Activated naive CD4-positive, alpha-beta T cell treated with anti-CD3 and anti-CD28 coated beads, Interleukin-2, amount 50 U/mL, for 16 hours (primary cell): ENCODE measurements at regions not wholly inside any gene's neighbourhood (a gene's known extent, or its start where the extent isn't known, plus 50 kb on each side); places are given as distances from the start of the nearest gene placed in this dataset.
"Not testable (repeated sequence)": the region's sequence is repeated elsewhere in the genome, so short reads cannot be mapped to it uniquely, and the experiment has no call there.

Source experiments
- DNase-seq: peaks from one replicate; pipeline ENCODE4 v3.0.0-alpha.2; 2020

DNA sequence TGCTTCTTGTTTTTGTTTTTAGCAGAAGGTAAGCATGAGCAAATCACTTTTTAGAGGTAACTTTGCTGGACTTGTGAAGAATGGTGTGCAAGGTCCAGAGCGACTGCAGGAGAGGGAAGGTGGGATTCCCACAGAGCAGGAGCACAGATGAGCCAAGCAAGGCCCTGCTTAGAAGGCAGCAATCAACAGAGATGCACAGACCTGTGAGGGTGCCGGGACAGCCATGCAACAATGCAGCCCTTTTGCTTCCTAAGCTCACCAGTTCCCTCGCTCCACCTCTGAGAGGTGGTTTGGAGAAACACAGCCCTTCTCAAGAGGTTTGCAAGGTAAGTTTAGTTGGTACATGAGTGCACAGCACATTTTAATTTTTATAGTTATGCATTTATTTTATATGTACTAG lies 85.1 kb upstream of the FBXO28 start:
- not testable (repeated sequence) for DNase-seq

DNA sequence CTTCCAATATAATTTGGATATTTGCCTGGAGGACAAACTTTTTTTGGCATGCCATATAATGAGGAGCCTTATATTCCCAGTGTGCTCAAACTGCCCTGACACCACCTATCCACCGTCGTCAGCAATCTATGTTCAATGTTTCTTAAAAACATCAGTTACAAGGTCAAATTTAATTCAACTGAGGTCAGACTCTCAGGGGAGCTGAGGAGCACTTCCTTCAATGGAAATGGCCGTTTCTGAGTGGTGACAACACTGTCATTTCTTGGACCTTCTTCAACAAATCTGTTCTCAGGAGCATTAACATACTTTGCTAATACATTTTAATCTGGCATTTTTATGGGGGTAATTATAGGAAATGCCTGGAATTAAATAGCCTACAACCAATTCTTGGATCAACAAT lies 90.8 kb upstream of the FBXO28 start:
- not testable (repeated sequence) for DNase-seq

DNA sequence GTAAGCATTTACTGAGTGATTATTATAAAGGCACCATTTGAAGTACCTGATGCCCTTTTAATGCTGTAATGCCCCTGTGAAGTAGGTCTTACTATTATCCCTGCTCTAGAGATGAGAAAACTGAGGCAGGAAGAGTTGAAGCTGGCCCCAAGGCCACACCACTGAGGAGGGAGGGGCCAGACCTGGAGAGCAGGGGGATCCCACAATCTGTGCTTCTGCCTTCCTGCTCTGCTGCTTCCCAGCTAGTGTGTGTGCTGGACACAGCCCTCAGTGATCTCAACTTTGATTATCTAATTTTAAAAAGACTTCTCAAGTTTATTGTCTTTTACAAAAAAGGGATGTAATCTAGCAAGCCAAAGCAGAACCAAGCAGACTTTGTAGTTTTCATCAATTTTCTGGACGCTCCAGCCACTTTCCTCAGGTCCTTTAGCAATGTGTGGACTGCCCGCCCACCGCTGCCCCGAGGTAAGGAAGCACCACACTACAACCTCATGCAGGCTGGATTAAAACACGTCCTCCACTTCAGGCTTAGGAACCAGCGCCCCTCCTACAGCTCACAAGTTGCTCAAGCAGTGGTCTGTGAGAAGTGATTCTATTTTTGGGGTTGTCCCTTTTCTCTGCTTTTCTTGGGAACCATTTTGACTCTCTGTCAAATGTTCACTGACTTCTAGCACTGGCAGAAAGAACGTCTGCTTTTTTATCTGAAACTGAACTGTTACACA lies 91.5 kb upstream of the FBXO28 start:
- not testable (repeated sequence) for DNase-seq

DNA sequence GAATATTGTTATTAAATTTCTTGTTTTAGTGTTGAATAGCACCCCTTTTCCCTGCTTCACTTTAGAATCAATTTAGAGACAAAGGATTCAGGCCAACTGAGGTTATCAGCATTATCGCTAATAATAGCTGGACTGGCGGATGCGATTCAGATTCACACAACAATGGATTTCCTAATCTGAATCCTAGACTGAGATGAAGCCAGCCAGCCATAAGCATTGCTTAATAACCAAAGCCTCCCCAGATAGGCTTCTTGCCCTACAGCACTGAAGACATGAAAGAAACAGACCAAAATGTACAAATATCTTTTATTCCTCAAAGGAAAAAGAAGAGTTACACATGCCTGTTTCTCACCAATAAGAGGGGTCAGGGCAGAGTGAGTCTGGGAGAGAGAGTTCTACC lies 94.0 kb upstream of the FBXO28 start:
- DNase-seq, result not testable (repeated sequence)

DNA sequence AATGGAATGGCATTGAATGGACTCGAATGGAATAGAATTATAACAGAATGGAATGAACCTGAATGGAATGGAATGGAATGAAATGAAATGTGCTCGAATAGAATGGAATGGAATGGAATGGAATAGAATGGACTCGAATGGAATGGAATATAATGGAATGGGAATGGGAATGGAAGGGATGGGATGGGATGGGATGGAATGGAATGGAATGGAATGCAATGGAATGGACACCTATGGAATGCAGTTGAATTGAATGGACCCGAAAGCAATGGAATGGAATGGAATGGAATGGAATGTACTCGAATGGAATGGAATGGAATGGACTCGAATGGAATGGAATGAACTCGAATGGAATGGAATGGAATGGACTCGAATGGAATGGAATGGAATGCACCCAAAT lies 98.1 kb upstream of the FBXO28 start:
- DNase-seq, result not testable (repeated sequence)

DNA sequence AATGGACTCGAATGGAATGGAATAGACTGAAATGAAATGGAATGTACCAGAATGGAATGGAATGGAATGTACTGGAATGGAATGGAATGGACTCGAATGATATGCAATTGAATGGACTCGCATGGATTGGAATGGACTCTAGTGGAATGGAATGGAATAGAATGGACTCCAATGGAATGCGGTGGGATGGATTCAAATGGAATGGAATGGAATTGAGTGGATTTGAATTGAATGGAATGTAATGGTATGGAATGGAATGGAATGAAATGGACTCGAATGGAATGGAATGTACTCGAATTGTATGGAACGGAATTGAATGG lies 99.6 kb upstream of the FBXO28 start:
- DNase-seq, result no peak

DNA sequence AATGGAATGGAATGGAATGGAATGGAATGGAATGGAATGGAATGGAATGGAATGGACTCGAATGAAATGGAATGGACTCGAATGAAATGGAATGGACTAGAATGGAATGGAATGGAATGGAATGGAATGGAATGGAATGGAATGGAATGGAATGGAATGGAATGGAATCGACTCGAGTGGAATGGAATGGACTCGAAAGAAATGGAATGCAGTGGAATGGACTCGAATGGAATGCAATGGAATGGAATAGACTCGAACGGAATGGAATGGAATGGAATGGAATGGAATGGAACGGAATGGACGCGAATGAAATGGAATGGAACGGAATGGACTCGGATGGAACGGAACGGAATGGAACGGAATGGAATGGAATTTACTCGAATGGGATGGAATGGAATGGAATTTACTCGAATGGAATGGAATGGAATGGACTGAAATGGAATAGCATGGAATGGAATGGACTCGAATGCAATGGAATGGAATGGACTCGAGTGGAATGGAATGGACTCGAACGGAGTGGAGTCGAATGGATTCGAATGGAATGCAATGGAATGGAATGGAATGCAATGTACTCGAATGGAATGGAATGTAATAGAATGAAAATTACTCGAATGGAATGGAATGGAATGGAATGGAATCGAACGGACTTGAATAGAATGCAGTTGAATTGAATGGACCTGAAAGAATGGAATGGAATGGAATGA lies 100.1 kb upstream of the FBXO28 start:
- DNase-seq, result not testable (repeated sequence)

DNA sequence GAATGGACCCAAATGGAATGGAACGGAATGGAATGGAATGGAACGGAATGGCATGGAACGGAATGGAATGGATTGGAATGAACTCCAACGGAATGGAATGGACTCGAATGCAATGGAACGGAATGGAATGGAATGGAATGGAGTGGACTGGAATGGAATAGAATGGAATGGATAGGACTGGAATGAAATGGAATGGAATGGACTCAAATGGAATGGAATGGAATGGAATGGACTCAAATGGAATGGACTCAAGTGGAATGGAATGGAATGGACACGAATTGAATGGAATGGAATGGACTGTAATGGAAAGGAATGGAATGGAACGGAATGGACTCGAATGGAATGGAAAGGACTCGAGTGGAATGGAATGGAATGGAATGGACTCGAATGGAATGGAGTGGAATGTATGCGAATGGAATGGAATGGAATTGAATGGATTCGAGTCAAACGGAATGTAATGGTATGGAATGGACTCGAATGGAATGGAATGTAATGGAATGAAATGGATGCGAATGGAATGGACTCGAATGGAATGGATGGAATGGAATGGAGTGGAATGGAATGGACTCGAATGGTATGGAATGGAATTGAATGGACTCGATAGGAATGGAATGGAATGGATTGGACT lies 101.0 kb upstream of the FBXO28 start:
- not testable (repeated sequence) for DNase-seq

DNA sequence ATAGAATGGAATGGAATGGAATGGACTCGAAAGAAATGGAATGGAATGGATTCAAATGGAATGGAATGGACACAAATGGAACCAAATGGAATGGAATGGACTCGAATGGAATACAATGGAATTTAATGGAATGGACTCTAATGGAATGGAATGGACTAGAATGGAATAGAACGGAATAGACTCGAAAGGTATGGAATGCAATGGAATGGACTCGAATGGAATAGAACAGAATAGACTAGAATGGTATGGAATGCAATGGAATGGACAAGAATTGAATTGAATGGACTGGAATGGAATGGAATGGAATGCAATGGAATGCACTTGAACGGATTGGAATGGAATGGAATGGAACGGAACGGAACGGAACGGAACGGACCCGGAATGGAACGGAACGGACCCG lies 101.7 kb upstream of the FBXO28 start:
- not testable (repeated sequence) for DNase-seq

DNA sequence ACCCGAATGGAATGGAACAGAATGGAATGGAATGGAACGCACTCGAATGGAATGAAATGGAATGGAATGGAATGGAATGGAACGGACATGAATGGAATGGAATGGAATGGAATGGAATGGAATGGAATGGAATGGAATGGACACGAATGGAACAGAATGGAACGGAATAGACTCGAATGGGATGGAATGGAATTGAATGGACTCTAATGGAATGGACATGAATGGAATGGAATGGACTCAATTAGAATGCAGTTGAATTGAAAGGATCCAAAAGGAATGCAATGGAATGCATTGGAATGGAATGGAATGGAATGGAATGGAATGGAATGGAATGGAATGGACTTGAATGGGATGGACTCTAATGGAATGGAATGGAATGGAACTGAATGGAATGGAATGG lies 102.2 kb upstream of the FBXO28 start:
- not testable (repeated sequence) for DNase-seq

DNA sequence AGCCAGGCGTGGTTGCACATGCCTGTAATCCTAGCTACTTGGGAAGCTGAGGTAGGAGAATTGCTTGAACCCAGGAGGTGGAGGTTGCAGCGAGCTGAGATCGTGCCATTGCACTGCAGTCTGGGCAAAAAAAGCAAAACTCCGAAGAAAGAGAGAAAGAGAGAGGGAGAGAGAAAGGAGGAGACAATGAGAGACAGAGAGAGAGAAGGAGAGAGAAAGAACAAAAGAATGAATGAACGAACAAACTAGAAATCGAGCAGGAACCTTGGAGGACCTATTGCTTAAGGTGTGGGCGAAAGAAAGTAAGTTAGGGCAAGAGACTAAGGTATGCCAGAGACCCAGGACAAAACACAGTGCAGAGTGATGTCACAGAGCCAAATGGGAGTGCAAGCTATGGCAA lies 102.8 kb upstream of the FBXO28 start:
- DNase-seq, result not testable (repeated sequence)

DNA sequence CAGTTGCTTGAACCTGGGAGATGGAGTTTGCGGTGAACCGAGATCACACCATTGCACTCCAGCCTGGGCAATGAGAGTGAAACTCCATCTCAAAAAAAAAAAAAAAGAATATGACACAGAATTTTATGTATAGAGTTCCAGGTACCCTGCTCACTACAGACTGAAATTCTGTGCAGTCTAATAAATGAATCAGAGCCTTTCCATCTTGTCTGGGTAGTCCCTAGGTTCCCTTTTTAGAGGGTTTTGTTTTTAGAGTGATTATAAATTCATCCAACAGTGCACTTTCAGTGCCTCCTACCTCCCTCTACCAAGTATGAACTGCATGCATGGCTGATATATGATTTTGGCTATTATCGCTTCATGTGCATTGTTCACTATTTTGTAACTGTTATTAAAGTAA lies 107.9 kb upstream of the FBXO28 start:
- not testable (repeated sequence) for DNase-seq

DNA sequence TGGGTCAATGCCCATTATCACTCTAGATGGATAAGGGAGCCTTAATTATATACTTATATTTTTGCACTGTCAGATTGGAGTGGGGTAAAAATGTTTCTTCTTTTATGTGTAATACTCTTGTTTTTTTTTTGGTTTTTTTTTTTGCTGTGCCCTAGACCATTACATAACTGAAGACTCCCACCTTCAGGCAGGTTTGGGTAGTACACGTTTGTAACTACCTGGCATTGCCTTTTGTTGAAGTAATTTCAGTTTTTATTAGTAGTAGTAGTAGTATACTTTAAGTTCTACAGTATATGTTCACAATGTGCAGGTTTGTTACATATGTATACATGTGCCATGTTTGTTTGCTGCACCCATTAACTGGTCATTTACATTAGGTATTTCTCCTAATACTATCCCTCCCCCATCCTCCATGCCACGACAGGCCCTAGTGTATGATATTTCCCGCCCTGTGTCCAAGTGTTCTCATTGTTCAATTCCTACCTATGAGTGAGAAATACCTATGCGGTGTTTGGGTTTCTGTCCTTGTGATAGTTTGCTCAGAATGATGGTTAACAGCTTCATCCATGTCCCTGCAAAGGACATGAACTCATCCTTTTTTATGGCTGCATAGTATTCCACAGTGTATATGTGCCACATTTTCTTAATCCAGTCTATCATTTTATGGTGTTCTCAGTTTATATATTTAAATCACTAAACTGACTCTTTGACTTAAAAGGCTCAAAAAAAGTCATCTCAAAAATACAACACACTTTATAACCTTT lies 109.2 kb upstream of the FBXO28 start:
- DNase-seq, result peak; percentile 55

DNA sequence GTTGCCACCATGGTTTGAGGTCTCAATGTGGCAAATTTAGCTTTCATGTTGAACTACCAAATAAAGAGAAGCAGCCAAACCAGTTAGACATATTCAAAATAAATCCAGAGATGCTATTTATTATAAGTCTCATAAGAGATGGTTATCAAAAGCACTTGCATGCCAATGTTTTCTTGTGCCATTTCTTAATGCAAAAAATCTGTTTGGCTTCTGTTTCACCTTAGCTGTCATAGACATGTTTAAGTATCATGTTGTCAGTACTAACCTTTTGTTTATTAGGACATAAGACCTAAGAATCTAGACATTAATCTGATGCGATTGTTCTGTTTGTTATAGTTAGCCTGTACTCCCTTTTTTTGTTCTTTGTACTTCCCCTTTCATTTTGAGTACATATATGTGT lies 110.0 kb upstream of the FBXO28 start:
- DNase-seq, result not testable (repeated sequence)

DNA sequence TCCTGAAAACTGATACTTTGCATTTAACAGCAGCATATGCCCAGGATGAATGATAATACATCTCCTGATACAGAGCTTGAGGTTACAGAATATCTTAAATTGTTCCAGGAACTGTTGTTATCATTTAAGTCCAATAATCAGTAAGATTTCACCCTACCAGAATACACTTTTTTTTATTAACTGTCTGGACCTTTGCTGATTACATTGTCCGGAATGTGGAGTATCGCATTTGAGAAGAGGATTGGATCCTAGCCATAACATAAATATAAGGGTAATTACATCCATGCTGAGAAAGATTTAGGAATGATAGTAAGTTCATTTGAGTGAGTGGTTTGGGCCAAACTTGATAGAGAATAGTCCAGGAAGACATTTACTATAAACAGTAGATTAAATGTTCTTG lies 112.2 kb upstream of the FBXO28 start:
- not testable (repeated sequence) for DNase-seq

DNA sequence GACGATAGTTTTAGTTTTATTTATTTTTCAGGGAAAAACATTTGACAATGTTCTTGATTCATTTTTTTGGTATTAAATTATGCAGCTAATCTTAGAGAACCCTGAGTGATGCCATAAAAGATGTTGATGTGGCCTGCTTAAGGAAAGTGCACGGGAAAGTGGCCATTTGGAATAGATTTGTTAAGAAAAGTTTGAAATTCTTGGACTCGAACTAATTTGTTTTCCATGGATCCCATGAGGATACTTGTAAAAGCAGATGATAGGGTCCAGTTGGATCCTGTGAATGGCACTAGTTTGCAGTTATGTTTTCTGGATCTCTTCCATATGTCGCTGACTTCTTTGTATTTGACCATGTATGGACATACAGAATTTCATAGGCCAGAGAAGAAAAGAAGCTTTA lies 114.2 kb upstream of the FBXO28 start:
- DNase-seq, result not testable (repeated sequence)

DNA sequence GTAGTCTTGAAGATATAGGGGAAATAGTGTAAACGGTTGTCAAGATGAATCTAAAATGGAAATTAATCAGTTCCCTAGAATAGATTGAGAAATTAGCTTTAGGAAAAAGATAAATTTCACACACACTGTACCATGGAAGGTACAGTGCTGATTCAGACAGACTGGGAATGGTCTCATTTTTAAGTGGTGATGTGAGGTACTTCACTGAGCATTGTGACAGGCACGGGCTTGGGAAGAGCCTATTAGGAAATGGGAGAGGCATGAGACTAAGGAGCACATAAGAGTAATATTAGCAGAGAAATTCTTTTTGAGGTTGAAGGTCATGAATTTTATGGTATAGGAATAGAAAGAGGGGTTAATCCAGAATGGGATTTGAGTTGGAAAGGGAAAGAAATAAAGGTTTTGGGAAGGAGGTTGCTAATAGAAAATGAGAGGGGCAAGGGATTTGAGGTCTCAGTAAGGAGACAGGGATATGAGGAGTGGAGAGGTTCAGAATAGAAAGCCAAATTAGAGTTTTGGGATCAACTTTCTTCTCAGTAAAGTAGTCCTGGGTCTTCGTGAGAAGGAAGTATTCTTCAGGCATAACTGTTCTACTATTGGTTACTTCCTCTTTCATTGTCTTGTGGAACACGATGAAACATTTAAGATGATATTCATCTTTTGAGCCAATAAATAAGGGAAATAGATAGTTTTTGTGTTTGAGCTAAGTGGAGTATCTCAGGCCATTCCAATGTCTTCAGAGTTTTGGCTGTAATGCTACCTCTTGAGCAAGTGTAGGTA lies 115.0 kb upstream of the FBXO28 start:
- not testable (repeated sequence) for DNase-seq

DNA sequence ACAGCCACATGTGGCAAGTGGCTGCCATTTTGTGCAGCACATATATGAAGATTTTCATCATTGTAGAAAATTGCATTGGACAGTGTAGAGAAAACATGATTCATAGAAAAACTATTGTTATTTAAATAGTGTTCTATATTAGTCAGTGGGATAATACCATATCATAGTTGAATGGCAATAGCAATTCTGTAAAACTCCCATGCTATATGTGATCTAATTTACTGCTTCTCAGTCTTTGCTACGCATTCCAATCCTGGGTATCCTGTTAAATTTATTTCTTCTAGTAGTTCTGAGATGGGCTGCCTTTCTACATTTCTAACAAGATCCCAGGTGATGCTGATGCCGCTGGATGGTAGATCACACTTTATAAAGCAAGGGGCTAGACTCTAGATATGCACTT lies 117.5 kb upstream of the FBXO28 start:
- not testable (repeated sequence) for DNase-seq

DNA sequence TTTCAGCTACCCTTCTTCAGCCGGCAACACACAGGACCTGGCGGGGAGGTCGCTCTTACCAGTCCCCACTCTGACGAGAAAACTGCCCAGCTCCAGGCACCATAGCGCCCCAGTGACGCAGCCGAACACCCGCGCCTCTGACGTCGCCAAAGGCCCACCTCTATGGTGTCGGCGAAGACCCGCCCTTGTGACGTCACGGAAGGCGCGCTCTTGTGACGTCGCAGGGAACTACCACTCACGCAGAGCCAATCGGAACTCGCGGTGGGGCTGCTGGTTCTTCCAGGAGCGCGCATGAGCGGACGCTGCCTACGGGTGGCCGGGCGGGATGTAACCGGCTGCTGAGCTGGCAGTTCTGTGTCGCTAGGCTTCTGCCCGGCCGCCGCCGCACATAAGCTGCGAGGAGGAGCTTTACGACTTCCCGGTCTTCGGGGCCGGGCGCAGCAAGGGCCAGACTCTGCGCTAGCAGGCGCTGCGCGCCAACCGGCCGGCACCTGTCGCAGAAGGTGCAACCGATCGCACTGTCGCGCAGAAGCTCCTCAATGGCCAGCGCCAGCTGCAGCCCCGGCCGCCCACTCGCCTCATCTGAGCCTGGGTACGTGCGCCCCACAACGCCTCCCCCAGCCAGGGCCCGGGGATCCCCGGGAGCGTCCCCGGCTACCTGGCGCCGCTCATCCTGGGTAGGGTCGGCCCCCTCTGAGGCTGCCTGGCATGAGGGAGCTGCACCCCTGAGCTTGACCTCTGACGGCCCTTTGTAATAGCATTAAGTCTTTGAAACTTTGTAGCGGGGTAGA lies 121.3 kb upstream of the FBXO28 start:
- DNase-seq, result peak; percentile 100

DNA sequence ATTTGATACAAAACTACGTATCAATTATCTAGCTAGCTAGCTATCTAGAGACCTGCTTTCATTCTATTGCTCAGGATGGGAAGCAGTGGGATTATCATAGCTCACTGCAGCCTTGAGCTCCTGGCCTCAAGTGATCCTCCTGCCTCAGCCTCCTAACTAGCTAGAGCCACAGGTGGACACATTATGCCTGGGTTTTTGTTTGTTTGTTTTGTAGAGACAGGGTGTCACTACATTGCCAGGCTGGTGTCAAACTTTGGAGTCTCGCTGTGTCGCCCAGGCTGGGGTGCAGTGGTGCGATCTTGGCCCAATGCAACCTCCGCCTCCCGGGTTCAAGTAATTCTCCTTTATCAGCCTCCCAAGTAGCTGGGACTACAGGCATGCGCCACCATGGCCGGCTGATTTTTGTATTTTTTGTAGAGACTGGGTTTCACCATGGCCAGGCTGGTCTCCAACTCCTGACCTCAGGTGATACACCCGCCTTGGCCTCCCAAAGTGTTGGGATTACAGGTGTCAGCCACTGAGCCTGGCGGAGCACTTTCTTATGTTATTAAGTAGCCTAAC lies 122.5 kb upstream of the FBXO28 start:
- not testable (repeated sequence) for DNase-seq

DNA sequence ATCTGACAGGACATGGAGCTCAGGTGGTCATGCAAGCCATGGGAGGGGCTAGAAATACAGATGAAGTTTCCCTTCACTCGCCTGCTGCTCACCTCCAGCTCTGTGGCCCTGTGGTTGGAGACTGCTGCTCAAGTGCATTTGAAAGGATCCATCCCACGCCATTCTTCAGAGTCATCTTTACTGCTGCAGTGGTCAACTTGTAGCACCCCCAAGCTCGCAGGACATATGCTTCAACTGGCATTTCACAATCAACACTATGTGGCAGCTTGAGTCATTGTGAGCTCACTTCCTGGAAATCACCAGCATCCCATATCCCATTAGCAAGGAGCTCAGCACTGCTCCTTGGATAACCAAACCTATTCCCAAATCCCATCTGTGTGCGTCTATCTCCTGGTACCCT lies 116.2 kb upstream of the TP53BP2 start:
- not testable (repeated sequence) for DNase-seq
